WTC11 (cell line): ENCODE measurements at regions not wholly inside any gene's neighbourhood (a gene's known extent, or its start where the extent isn't known, plus 50 kb on each side); places are given as distances from the start of the nearest gene placed in this dataset.

Experiments
- ETV6 ChIP-seq: sonication (generic); formaldehyde crosslinking; IDR thresholded peaks from 2 replicates; pipeline ENCODE4 v1.8.1; 2022; ENCODE audit warnings: mild to moderate bottlenecking, missing genetic modification reagents
- TF ChIP-seq, protein P1 (sequence below): sonication (generic); formaldehyde crosslinking; IDR thresholded peaks from 2 replicates; pipeline ENCODE4 v1.8.0; 2022; ENCODE audit warnings: missing genetic modification reagents
- TF ChIP-seq, protein P2 (sequence below): fragments of 200-600 bp; IDR thresholded peaks from 2 replicates; pipeline ENCODE4 v1.8.0; 2022; ENCODE audit warnings: antibody characterized with exemption

DNA sequence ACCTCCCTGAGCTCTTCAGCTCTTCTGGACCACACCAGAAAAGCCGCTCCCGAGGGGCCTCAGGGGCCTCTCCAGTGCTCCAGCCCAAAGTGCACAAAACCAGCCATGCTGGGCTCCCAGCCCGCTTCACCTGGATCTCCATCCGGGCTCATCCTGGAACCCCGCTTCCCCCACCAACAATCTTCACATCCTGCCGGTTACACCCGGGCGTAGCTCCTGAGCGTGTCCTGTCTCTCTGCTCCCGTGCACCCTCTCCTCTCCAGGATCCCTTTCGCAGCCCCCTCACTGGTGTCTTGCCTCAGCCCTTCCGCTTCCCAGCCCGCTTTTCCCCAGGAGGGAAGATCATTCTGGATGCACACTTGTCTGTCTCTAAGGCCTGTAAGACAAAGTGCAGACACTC, 123.7 kb upstream of the GLI2 start:
- TF ChIP-seq, protein P1, sequence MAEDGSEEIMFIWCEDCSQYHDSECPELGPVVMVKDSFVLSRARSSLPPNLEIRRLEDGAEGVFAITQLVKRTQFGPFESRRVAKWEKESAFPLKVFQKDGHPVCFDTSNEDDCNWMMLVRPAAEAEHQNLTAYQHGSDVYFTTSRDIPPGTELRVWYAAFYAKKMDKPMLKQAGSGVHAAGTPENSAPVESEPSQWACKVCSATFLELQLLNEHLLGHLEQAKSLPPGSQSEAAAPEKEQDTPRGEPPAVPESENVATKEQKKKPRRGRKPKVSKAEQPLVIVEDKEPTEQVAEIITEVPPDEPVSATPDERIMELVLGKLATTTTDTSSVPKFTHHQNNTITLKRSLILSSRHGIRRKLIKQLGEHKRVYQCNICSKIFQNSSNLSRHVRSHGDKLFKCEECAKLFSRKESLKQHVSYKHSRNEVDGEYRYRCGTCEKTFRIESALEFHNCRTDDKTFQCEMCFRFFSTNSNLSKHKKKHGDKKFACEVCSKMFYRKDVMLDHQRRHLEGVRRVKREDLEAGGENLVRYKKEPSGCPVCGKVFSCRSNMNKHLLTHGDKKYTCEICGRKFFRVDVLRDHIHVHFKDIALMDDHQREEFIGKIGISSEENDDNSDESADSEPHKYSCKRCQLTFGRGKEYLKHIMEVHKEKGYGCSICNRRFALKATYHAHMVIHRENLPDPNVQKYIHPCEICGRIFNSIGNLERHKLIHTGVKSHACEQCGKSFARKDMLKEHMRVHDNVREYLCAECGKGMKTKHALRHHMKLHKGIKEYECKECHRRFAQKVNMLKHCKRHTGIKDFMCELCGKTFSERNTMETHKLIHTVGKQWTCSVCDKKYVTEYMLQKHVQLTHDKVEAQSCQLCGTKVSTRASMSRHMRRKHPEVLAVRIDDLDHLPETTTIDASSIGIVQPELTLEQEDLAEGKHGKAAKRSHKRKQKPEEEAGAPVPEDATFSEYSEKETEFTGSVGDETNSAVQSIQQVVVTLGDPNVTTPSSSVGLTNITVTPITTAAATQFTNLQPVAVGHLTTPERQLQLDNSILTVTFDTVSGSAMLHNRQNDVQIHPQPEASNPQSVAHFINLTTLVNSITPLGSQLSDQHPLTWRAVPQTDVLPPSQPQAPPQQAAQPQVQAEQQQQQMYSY (CRISPR knock-in tag) = no peak
- TF ChIP-seq, protein P2, sequence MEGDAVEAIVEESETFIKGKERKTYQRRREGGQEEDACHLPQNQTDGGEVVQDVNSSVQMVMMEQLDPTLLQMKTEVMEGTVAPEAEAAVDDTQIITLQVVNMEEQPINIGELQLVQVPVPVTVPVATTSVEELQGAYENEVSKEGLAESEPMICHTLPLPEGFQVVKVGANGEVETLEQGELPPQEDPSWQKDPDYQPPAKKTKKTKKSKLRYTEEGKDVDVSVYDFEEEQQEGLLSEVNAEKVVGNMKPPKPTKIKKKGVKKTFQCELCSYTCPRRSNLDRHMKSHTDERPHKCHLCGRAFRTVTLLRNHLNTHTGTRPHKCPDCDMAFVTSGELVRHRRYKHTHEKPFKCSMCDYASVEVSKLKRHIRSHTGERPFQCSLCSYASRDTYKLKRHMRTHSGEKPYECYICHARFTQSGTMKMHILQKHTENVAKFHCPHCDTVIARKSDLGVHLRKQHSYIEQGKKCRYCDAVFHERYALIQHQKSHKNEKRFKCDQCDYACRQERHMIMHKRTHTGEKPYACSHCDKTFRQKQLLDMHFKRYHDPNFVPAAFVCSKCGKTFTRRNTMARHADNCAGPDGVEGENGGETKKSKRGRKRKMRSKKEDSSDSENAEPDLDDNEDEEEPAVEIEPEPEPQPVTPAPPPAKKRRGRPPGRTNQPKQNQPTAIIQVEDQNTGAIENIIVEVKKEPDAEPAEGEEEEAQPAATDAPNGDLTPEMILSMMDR = no peak
- TF ChIP-seq ETV6 (CRISPR knock-in tag) = no peak
